Raji (cell line): ENCODE measurements at regions not wholly inside any gene's neighbourhood (a gene's known extent, or its start where the extent isn't known, plus 50 kb on each side); places are given as distances from the start of the nearest gene placed in this dataset.

Source experiments
- POLR2A ChIP-seq: IDR thresholded peaks from 2 replicates; pipeline ENCODE4 v1.6.1; 2011; ENCODE audit warnings: low read depth, low read length, control low read depth; ENCODE audit not compliant: insufficient read depth

DNA sequence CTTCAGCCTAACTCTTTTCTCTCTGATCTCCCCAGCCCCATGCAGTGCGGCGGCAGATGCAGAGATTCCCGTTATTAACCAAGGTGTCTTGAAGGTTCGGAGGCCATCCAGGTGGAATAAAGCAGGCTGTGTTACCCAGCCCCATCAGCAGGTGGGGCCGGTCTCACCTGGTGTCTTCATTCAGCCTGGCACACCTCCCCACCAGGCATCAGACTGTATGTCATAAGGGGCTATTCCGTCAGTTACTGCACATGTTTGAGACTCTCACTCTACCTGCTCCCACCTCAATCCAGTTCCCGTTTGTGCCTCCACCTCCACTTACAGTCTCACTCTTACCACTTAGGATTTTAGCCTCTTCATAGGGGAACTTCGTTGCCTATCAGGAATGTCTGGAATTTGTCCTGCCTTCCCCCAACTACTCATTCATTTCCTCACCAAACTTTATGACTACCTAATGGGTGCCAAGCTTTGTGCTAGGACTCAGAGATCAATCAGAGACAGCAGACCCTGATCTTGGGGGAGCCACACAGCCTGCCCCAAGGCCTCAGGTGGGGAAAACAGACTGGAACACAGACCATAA is 170.2 kb downstream of the PLPP3 start:
- no peak for TF ChIP-seq POLR2A

DNA sequence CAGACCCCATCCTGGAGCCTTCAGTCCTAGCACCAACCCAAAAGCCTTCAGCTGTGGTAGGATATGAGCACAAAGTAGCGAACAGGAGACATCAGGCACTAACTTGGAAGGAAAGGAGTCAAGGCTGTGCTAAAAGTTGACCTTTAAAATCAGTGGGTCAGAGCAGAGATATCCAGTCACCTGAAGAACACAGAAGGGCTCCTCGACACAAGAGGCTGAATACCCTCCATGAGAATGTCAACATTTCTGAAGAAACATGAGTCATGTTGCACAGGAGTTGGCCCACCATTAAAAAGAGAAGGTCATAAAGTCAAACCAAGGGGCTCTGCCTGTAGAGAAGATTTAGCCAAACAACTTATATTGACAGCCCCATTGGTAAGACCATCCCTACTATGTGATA is 172.5 kb downstream of the PLPP3 start:
- TF ChIP-seq POLR2A: no peak

GRCh38 chr1:56404561-56405030 is 174.8 kb downstream of the PLPP3 start:
- TF ChIP-seq POLR2A: no peak

GRCh38 chr1:56404066-56404465 is 175.3 kb downstream of the PLPP3 start:
- no peak for TF ChIP-seq POLR2A

DNA sequence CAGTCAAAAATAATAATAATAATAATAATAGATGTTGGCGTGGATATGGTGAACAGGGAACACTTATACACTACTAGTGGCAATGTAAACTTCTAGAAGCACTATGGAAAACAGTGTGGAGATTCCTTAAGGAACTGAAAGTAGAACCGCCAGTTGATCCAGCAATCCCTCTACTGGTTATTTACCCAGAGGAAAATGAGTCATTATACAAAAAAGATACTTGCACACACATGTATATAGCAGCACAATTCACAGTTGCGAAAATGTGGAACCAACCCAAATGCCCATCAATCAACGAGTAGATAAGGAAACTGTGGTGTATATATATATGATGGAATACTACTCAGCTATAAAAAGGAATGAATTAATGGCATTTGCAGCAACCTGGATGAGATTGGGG is 176.0 kb downstream of the PLPP3 start:
- TF ChIP-seq POLR2A: no peak

GRCh38 chr1:56401191-56401590 is 178.2 kb downstream of the PLPP3 start:
- no peak for TF ChIP-seq POLR2A

GRCh38 chr1:56400526-56400925 is 178.8 kb downstream of the PLPP3 start:
- TF ChIP-seq POLR2A: no peak

DNA sequence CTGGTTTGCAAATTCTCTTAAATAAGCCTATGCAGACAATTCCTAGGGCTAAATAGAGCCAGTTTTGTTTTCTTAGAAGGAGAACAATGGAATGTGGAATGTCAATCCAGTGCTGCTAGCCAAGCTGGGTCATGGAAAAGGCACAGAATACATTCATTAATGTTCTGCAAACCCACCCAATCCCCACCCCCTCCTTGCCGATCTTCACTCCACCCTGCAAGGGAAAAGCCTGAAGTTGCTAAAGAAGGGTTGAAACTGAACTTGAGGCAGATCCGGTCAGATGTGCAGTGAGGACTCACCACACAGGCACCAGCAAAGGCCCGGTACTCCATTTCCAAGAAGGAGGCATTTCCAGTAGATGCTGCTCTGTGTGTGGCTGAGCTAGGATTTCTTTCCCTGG is 179.6 kb downstream of the PLPP3 start:
- TF ChIP-seq POLR2A: no peak

GRCh38 chr1:56399326-56399725 is 180.0 kb downstream of the PLPP3 start:
- no peak for TF ChIP-seq POLR2A

DNA sequence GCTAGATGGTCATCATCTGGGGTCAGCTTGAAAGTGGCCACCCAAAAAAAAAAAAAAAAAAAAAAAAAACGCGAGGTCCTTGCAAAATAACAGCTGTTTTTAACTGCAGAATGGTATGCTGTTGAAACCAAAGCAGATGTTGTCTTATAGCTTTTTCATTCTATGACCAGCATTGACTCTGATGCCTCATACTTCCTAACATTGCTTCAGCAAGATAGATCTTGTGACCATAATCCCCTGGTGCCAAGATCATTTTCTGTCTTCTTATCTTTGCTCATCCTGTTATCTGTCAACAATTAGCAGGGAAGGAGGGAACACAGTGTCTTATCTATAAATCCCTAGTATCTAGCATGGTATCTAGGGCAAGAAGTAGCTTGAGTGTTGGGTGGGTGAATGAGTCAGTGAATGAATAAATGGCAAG is 181.5 kb downstream of the PLPP3 start:
- no peak for TF ChIP-seq POLR2A

DNA sequence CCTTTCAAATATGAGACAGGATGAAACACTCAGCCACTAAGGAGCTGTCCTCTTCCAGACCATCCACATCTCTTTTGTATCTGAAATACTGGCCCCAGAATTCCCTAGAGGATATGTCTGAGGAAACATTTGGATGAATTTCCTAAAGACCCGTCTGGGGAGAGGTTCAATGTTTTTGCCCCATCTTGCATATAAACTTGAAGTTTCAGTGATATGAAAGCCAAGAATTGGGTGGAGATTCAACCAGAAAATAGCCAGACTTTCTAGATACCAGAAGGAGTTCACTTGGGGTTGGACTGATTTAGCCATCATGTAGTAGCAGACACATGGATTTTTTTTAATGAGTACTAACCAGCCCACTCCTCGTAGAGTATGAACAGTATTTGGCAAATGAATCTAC is 182.0 kb downstream of the PLPP3 start:
- no peak for TF ChIP-seq POLR2A

GRCh38 chr1:56396581-56396980 is 182.8 kb downstream of the PLPP3 start:
- TF ChIP-seq POLR2A: no peak

- no peak for TF ChIP-seq POLR2A
Observed at GRCh38 chr1:56395776-56396175, 183.6 kb downstream of the PLPP3 start.

- no peak for TF ChIP-seq POLR2A
Observed at GRCh38 chr1:56394298-56394697, 185.1 kb downstream of the PLPP3 start.

DNA sequence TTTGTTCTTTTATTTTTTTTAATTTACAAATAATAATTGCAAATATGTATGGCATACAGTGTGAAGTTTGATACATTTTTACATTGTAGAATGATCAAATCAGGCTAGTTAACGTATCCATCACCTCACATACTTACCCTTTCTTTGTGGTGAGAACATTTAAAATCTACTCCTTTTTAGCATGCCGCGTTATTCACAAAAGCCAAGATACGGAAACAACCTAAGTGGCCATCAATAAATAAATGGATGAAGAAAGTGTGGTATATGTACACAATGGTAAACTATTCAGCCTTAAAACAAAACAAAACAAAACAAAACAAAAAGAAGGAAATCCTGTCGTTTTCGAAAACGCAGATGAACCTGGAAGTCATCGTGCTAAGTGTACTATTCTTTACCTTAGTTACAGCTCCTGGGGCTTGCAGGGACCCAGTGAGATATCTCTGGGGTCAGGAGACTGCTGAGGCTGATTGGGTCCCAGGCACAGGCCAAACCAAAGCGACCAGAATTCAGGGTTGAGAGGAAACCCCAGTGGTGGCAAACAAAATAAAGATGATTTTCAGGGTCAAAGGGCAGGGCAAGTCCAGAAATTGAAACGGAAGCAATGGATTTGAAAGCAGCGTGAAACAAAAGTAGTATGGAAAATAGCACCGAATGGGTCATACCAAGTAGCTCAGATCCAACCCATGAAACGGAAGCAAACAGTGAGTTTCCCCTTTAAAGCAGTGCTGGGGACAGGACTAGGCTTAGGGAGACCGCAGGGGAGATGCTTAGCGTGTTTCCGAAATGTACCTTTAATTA is 188.2 kb downstream of the PLPP3 start:
- no peak for TF ChIP-seq POLR2A

DNA sequence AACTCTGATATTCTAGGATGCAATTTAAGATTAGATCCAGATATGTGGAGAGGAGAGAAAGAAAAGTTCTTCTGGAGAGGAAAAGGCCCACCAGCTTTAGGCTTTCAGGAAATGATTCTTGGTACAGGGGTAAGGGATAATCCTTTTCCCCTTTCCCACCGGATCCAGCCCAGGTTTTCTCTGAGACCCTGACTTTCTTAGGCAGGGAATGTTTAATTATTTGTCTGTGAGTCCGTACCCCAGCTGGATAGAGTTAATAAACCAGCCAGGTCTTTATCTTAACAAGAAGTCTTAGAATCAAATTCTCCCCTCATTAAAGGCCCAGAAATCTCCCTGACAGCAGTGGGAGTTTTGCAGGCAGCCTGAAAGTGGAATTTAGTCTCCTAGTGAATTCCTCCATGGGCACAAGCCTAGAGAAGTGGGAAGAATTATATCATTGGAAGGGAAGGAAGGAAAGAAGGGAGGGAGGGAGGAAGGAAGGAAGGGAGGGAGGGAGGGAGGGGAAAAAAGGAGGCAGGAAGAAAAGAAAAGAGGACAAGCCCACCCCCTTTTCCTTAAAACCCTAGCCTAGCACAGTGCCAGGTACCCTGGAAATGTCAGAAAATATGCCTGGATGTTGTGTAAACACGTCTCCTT is 189.0 kb downstream of the PLPP3 start:
- TF ChIP-seq POLR2A: no peak
